ENCODE measurements at regions not wholly inside any gene's neighbourhood (a gene's known extent, or its start where the extent isn't known, plus 50 kb on each side); places are given as distances from the start of the nearest gene placed in this dataset.

- no peak for TF ChIP-seq CTCF (IDR thresholded peaks at IDR 0.05)
- Histone ChIP-seq H3K79me2 (ENCODE audit: insufficient read depth, low read length) (no peaks in the 10 kb centered on the region), H3K4me3 (replicated peaks in 1 of 3; ENCODE audit: low read depth in 2 of 3, low read length in 3 of 3) (no peak overlapping the region), H4K20me1 (ENCODE audit: insufficient read depth, low read length) (no peaks in the 10 kb centered on the region), H3K36me3 (replicated peaks in 1 of 2; ENCODE audit: control insufficient read depth in 1 of 2, insufficient read depth in 2 of 2, low read length in 2 of 2) (no peaks in the 10 kb centered on the region), H3K4me1 (ENCODE audit: control insufficient read depth in 1 of 2, insufficient read depth in 2 of 2, low read length in 2 of 2) (no peaks in the 10 kb centered on the region), H3K27me3 (ENCODE audit: control insufficient read depth in 2 of 2, insufficient read depth in 2 of 2, low read length in 2 of 2) (no peaks in the 10 kb centered on the region), H3K9me3 (replicated peaks in 1 of 2; ENCODE audit: control insufficient read depth in 1 of 2, insufficient read depth in 1 of 2, low read length in 2 of 2) (no peaks in the 10 kb centered on the region), H3K27ac (ENCODE audit: low read depth in 1 of 2, low read length in 2 of 2) (no peak overlapping the region), H2AFZ (ENCODE audit: insufficient read depth, low read depth, low read length, poor library complexity, severe bottlenecking) (no peak overlapping the region), H3K4me2 (replicated peaks; ENCODE audit: extremely low read depth, low read length, poor library complexity, severe bottlenecking) (no peak overlapping the region), H3K9ac (ENCODE audit: insufficient read depth, low read length, poor library complexity, severe bottlenecking) (no peak overlapping the region)
- Mint-ChIP-seq H3K4me1 (no peaks in the 10 kb centered on the region), H3K4me3 (no peak overlapping the region), H3K27me3 (ENCODE audit: low read depth in 3 of 3) (no peaks in the 10 kb centered on the region), H3K27ac (no peak overlapping the region), H3K36me3 (no peaks in the 10 kb centered on the region), H3K9me3 (peaks cover 0 to 7% (median 2%) of the 10 kb centered on the region in 7 donors)
- WGBS (ENCODE audit: insufficient coverage), result no CpG with 5 or more reads among the region's 2 CpGs
- DNase-seq, result no peak
- intact Hi-C loops (cut with micrococcal nuclease), result no loop called here
These were observed 340.2 kb upstream of the BRINP1 start for GRCh38 chr9:119709431-119709830.

DNA sequence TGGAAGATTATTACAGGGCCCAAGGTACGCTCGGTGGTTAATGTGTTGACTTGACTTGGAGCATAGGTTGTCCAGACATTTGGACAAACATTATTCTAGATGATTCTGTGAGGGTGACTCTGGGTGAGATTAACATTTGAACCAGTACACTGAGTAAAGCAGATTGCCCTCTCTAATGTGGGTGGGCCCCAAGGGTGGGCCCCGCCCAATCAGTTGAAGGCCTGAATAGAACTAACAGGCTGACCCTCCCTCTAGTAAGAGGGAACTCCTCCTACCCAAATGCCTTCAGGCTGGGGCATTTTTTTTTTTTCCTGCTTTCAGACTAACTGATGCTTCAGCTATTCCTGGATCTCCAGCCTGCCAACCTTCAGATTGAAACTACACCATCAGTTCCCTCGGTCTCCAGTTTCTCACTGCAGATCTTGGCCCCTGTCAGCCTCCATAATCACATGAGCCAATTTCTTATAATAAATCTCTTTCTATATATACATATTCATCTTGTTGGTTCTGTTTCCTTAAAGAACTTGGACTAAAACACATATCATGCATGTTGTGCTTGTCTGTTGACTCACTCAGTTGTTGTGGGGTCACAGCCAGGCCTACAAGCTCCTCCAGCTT, 338.1 kb upstream of the BRINP1 start:
- intact Hi-C loops (cut with micrococcal nuclease), result no loop called here
- Histone ChIP-seq H3K79me2 (ENCODE audit: insufficient read depth, low read length) (no peaks in the 10 kb centered on the region), H3K4me3 (replicated peaks in 1 of 3; ENCODE audit: low read depth in 2 of 3, low read length in 3 of 3) (no peak overlapping the region), H3K36me3 (replicated peaks in 1 of 2; ENCODE audit: control insufficient read depth in 1 of 2, insufficient read depth in 2 of 2, low read length in 2 of 2) (no peaks in the 10 kb centered on the region), H3K27me3 (ENCODE audit: control insufficient read depth in 2 of 2, insufficient read depth in 2 of 2, low read length in 2 of 2) (no peaks in the 10 kb centered on the region), H4K20me1 (ENCODE audit: insufficient read depth, low read length) (no peaks in the 10 kb centered on the region), H3K9ac (ENCODE audit: insufficient read depth, low read length, poor library complexity, severe bottlenecking) (no peak overlapping the region), H2AFZ (ENCODE audit: insufficient read depth, low read depth, low read length, poor library complexity, severe bottlenecking) (no peak overlapping the region), H3K27ac (ENCODE audit: low read depth in 1 of 2, low read length in 2 of 2) (no peak overlapping the region), H3K9me3 (replicated peaks in 1 of 2; ENCODE audit: control insufficient read depth in 1 of 2, insufficient read depth in 1 of 2, low read length in 2 of 2) (no peaks in the 10 kb centered on the region), H3K4me2 (replicated peaks; ENCODE audit: extremely low read depth, low read length, poor library complexity, severe bottlenecking) (no peak overlapping the region), H3K4me1 (ENCODE audit: control insufficient read depth in 1 of 2, insufficient read depth in 2 of 2, low read length in 2 of 2) (no peaks in the 10 kb centered on the region)
- Mint-ChIP-seq H3K9me3 (peaks cover 0 to 7% (median 2%) of the 10 kb centered on the region in 7 donors), H3K36me3 (no peaks in the 10 kb centered on the region), H3K27ac (no peak overlapping the region), H3K27me3 (ENCODE audit: low read depth in 3 of 3) (no peaks in the 10 kb centered on the region), H3K4me1 (no peaks in the 10 kb centered on the region), H3K4me3 (no peak overlapping the region)
- TF ChIP-seq CTCF (IDR thresholded peaks at IDR 0.05), result no peak
- DNase-seq, result no peak
- WGBS (ENCODE audit: insufficient coverage), result 100% methylated on average over 1 of the region's 4 CpGs

Data from CD14-positive monocyte (primary cell).